GM23338 (cell line): ENCODE measurements at regions not wholly inside any gene's neighbourhood (a gene's known extent, or its start where the extent isn't known, plus 50 kb on each side); places are given as distances from the start of the nearest gene placed in this dataset.
A peak's percentile ranks its signal among the peaks of the same experiment; 100 is the strongest.

Experiments used
- ATAC-seq: fragments of 200-7000 bp; cut with Tn5 transposase; 3 replicates; pipeline ENCODE4 v1.9.1; 2020
- DNase-seq: peaks from one replicate; pipeline ENCODE4 v3.0.0-alpha.2; 2015; ENCODE audit warnings: low spot score
- H2AFZ ChIP-seq: fragments of 200-600 bp; sonication (generic); 2 replicates; pipeline ENCODE4 v1.8.0; 2016; ENCODE audit warnings: antibody characterized with exemption, mild to moderate bottlenecking, moderate library complexity
- H3F3A ChIP-seq: fragments of 200-600 bp; sonication (generic); replicated peaks from 2 replicates; pipeline ENCODE4 v1.8.0; 2017; ENCODE audit warnings: antibody characterized with exemption, mixed run types, low read depth
- H3K27ac ChIP-seq: fragments of 200-600 bp; sonication (generic); 2 replicates; pipeline ENCODE4 v1.6.1; 2016; ENCODE audit warnings: low read depth
- H3K27me3 ChIP-seq: fragments of 200-600 bp; sonication (generic); 2 replicates; pipeline ENCODE4 v1.8.0; 2016; ENCODE audit warnings: mild to moderate bottlenecking, mixed run types, moderate library complexity; ENCODE audit not compliant: insufficient read depth
- H3K36me3 ChIP-seq: fragments of 200-600 bp; sonication (generic); 2 replicates; pipeline ENCODE4 v1.8.0; 2016; ENCODE audit warnings: mild to moderate bottlenecking; ENCODE audit not compliant: insufficient read depth
- H3K4me1 ChIP-seq: fragments of 200-600 bp; sonication (generic); 2 replicates; pipeline ENCODE4 v1.8.0; 2016; ENCODE audit warnings: mild to moderate bottlenecking, moderate library complexity; ENCODE audit not compliant: insufficient read depth
- H3K4me2 ChIP-seq: fragments of 200-600 bp; sonication (generic); 2 replicates; pipeline ENCODE4 v1.7.1; 2017; ENCODE audit warnings: mixed run types
- H3K4me3 ChIP-seq: fragments of 200-600 bp; sonication (generic); 2 replicates; pipeline ENCODE4 v1.6.1; 2016; ENCODE audit warnings: mixed run types
- H3K79me2 ChIP-seq: fragments of 200-600 bp; sonication (generic); replicated peaks from 2 replicates; pipeline ENCODE4 v1.8.0; 2017; ENCODE audit warnings: mild to moderate bottlenecking; ENCODE audit not compliant: insufficient read depth
- H3K9me2 ChIP-seq: fragments of 200-600 bp; sonication (generic); 2 replicates; pipeline ENCODE4 v1.8.0; 2017; ENCODE audit not compliant: insufficient read depth
- H4K20me1 ChIP-seq: fragments of 200-600 bp; sonication (generic); replicated peaks from 2 replicates; pipeline ENCODE4 v1.8.0; 2017; ENCODE audit warnings: mild to moderate bottlenecking; ENCODE audit not compliant: insufficient read depth
- H3K27ac Mint-ChIP-seq: 2 replicates; pipeline ENCODE4 v1.8.0; 2020; ENCODE audit warnings: inconsistent platforms, mild to moderate bottlenecking, moderate library complexity, mixed read lengths
- H3K27me3 Mint-ChIP-seq: 3 replicates; pipeline ENCODE4 v1.8.0; 2022; ENCODE audit warnings: low read depth, mild to moderate bottlenecking, moderate library complexity, mixed read lengths, inconsistent platforms; ENCODE audit not compliant: insufficient read depth, poor library complexity
- H3K36me3 Mint-ChIP-seq: 3 replicates; pipeline ENCODE4 v1.8.0; 2021; ENCODE audit warnings: low read depth, mild to moderate bottlenecking, inconsistent platforms, moderate library complexity, mixed read lengths
- H3K4me1 Mint-ChIP-seq: 3 replicates; pipeline ENCODE4 v1.8.0; 2020; ENCODE audit warnings: mild to moderate bottlenecking, inconsistent platforms, mixed read lengths
- H3K4me3 Mint-ChIP-seq: 3 replicates; pipeline ENCODE4 v1.8.0; 2021; ENCODE audit warnings: moderate library complexity, mild to moderate bottlenecking, inconsistent platforms, mixed read lengths
- H3K9me3 Mint-ChIP-seq: 3 replicates; pipeline ENCODE4 v1.8.0; 2020; ENCODE audit warnings: moderate library complexity, mild to moderate bottlenecking, inconsistent platforms, mixed read lengths
- CREB1 ChIP-seq: fragments of 250-450 bp; sonication (Bioruptor Pico); IDR thresholded peaks from 2 replicates; pipeline ENCODE4 v1.5.0; 2020; ENCODE audit warnings: low read depth, mild to moderate bottlenecking, moderate library complexity
- CTCF ChIP-seq, 2 experiments: fragments of 200-600 bp in 1 of 2; sonication (generic) in 1 of 2; conservative IDR thresholded peaks; 2 replicates each; pipeline versions ENCODE4 v1.5.1 to v1.6.1; 2016 to 2017; ENCODE audit warnings: antibody characterized with exemption in 2 of 2, low read depth in 2 of 2, mild to moderate bottlenecking in 2 of 2, moderate library complexity in 1 of 2
- ETS1 ChIP-seq: IDR thresholded peaks from 2 replicates; pipeline ENCODE4 v1.6.1; 2016; ENCODE audit warnings: antibody characterized with exemption
- EZH2 ChIP-seq: fragments of 200-600 bp; sonication (generic); IDR thresholded peaks from one replicate; pipeline ENCODE4 v1.8.0; 2017; ENCODE audit warnings: antibody characterized with exemption, mild to moderate bottlenecking, low read depth; ENCODE audit not compliant: unreplicated experiment
- EZH2phosphoT487 ChIP-seq: fragments of 200-600 bp; sonication (generic); IDR thresholded peaks from one replicate; pipeline ENCODE4 v1.8.1; 2018; ENCODE audit warnings: antibody characterized with exemption; ENCODE audit not compliant: unreplicated experiment
- JUNB ChIP-seq: IDR thresholded peaks from one replicate; pipeline ENCODE4 v1.6.1; 2016; ENCODE audit warnings: antibody characterized with exemption; ENCODE audit not compliant: unreplicated experiment
- NANOG ChIP-seq: IDR thresholded peaks from 2 replicates; pipeline ENCODE4 v1.6.1; 2016; ENCODE audit warnings: antibody characterized with exemption, borderline replicate concordance
- POLR2AphosphoS5 ChIP-seq: IDR thresholded peaks from 2 replicates; pipeline ENCODE4 v1.6.1; 2016; ENCODE audit warnings: antibody characterized with exemption, low read depth
- REST ChIP-seq: IDR thresholded peaks from one replicate; pipeline ENCODE4 v1.6.1; 2018; ENCODE audit warnings: antibody characterized with exemption; ENCODE audit not compliant: unreplicated experiment
- STAT1 ChIP-seq: IDR thresholded peaks from one replicate; pipeline ENCODE4 v1.6.1; 2016; ENCODE audit warnings: antibody characterized with exemption; ENCODE audit not compliant: unreplicated experiment
- ZNF114 ChIP-seq: fragments of 250-450 bp; sonication (Bioruptor Pico); IDR thresholded peaks from 2 replicates; pipeline ENCODE4 v1.5.0; 2020; ENCODE audit warnings: mild to moderate bottlenecking, moderate library complexity
- ZNF331 ChIP-seq: fragments of 250-450 bp; sonication (Bioruptor Pico); IDR thresholded peaks from 2 replicates; pipeline ENCODE4 v1.5.0; 2020; ENCODE audit warnings: low read depth, mild to moderate bottlenecking, moderate library complexity

- no peak for TF ChIP-seq ETS1
- no peak for TF ChIP-seq NANOG
- no peak for TF ChIP-seq CREB1 (CRISPR knock-in tag)
- TF ChIP-seq STAT1, result no peak
- no peak for TF ChIP-seq JUNB
- no peak for TF ChIP-seq CTCF (conservative IDR thresholded peaks at IDR 0.05; ENCODE audit: low read depth in 2 of 2)
- TF ChIP-seq ZNF331 (CRISPR knock-in tag), result no peak
These were observed 77.4 kb downstream of the S1PR1 start (continued) for GRCh38 chr1:101314244-101314643.

- peaks cover 18% of the 10 kb centered on the region for H3K4me1 Mint-ChIP-seq
- Histone ChIP-seq H3K27ac (no peak overlapping the region), H3K4me2 (no peak overlapping the region), H3K9me2 (no peaks in the 10 kb centered on the region), H3K4me1 (no peaks in the 10 kb centered on the region), H3K79me2 (no peaks in the 10 kb centered on the region), H4K20me1 (no peaks in the 10 kb centered on the region), H3F3A (no peaks in the 10 kb centered on the region), H3K4me3 (no peak overlapping the region), H3K36me3 (no peaks in the 10 kb centered on the region), H2AFZ (no peak overlapping the region), H3K27me3 (no peaks in the 10 kb centered on the region)
- DNase-seq (no peak), ATAC-seq (no peak)
- no peaks in the 10 kb centered on the region; the same call in 2 of the 3 replicates for H3K9me3 Mint-ChIP-seq
- H3K27me3 Mint-ChIP-seq, result peaks cover 2% of the 10 kb centered on the region
- H3K4me3 Mint-ChIP-seq, result no peak overlapping the region
- H3K36me3 Mint-ChIP-seq, result no peaks in the 10 kb centered on the region
- peak overlapping the region; percentile 28; the same call in 1 of the 2 replicates for H3K27ac Mint-ChIP-seq
- no peak for TF ChIP-seq STAT1
- TF ChIP-seq EZH2, result no peak
- no peak for TF ChIP-seq ZNF331 (CRISPR knock-in tag)
- no peak for TF ChIP-seq REST
- TF ChIP-seq JUNB, result no peak
- no peak for TF ChIP-seq POLR2AphosphoS5
- TF ChIP-seq EZH2phosphoT487, result no peak
- no peak for TF ChIP-seq ZNF114
- TF ChIP-seq CTCF (conservative IDR thresholded peaks at IDR 0.05; ENCODE audit: low read depth in 2 of 2), result no peak
These were observed 79.4 kb downstream of the S1PR1 start for GRCh38 chr1:101316256-101316655.
